SHP77 (cell line): ENCODE measurements at regions not wholly inside any gene's neighbourhood (a gene's known extent, or its start where the extent isn't known, plus 50 kb on each side); places are given as distances from the start of the nearest gene placed in this dataset.

Experiments used
- DNase-seq, 2 experiments: peaks; one replicate each; lab custom pipeline; 2025; lab: John Stamatoyannopoulos, UW

DNA sequence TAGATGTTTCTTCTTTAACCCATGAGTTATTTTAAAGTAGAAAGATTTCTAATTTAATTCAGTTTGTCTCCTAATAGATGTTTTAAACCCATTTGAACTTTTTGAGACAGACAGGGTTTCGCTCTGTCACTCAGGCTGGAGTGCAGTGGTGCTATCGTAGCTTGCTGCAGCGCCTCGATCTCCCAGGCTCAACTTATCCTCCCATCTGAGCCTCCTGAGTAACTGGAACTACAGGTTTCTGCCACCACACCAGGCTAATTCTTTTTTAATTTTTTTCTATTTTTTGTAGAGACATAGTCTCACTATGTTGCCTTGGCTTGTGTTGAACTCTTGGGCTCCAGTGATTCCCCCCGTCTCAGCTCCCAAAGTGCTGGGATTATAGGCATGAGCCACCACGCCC lies 53.0 kb upstream of the RAB18 start:
- DNase-seq = no peak

DNA sequence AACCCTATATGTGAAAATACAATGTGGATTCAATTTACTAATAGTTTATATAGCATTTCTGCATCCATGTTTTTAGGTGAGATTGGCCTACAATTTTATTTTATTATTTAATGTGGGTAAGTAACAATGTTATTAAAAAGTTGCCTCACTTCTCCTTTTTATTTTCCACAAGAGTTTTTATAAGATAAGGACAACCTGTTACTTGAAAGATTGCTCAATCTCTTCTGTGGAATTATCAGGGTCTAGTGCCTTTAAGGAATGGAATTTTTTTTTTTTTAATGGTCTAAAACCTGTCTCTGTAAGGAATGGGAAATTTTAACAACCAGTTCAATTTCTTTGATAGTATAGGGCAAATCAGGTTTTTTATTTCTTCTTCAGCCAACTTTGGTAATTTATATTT lies 53.9 kb upstream of the RAB18 start:
- no peak for DNase-seq

DNA sequence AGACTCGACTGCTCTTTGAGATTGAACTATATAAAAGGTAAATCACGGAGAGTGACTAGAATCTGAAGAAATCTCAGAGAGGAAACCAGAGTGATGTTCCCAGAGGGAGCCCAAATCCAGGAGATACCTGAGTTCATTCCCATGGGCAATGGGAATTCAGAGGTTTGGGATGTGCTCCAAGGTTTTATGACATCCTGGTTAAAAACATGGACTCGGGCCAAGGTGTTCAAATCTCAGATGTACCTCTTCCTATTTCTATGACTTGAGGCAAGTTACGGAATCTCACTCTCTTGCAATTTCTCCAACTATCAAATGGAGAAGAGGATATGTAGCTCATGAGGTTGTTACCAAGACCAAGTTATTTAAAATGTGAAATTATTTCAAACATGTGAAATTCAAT lies 54.5 kb upstream of the RAB18 start:
- DNase-seq = no peak

DNA sequence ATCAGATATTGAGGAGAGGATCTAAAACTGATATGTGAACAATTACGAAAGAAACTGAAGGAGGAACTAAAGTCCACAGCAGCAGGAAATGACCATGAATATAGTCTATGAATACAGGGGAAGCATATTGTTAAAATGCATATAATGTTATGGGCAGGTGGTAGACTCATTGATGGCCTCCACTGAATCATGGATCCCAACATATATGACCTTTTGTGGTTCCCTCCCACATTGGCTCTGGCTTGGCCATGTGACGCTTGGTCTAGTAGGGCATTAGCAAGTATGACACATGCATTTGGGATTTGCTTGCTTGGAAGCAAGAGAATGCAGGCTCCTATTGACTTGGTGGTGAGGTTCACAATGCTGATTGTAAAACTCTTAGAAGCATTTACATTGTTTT lies 55.2 kb upstream of the RAB18 start:
- no peak for DNase-seq

DNA sequence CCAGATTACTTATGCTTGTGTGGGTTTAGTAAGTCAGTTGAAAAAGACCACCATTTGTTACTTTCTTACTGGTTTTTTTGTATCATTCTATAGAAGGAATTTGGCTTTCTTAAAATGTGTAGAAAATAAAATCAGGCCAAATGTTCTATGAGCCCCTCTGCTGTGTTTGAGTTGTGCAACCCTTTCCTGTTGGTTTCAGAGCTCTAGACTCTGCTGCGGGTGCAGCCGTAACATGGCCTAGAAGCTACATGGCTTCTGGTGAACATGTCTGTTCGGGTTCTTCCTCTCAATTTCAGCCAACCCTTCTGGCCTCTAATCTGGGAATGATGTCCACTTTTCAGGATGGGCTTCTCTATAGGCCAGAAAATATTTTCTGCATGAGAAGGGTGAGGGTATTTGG lies 56.6 kb upstream of the RAB18 start:
- DNase-seq = no peak

DNA sequence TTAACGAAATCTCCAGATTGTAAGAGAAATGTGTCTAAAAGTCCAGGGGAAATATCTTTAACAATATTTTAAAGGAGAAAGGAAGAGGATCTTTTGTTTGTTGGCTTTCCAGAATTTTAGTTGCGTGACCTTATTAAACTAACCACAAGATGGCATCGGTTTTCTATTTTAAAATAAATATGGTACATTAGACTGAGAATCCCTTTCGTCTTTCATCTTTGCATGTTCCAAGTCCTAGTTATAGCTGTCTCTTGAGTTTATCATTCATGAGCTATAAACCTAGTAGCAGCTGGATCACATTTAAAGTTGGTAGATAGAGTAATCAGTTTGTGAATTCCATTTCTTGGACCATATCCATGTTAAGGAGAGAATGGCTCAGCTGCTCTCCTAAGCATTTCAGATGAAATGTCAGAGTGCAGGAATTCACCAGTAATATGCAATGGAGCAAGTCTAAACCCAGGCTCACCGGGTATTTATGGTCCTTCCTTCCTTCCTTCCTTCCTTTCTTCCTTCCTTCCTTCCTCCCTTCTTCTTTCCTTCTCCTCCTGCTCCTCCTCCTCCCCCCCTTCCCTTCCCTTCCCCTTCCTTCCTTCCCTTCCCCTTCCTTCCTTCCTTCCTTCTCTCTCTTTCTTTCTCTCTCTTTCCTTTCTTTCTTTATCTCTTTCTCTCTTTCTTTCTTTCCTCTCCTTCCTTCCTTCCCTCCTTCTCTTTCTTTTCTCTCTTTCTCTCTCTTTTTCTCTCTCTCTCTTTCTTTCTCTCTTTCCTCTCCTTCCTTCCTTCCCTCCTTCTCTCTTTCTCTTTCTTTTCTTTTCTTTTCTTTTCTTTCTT lies 57.8 kb upstream of the RAB18 start:
- DNase-seq = no peak

DNA sequence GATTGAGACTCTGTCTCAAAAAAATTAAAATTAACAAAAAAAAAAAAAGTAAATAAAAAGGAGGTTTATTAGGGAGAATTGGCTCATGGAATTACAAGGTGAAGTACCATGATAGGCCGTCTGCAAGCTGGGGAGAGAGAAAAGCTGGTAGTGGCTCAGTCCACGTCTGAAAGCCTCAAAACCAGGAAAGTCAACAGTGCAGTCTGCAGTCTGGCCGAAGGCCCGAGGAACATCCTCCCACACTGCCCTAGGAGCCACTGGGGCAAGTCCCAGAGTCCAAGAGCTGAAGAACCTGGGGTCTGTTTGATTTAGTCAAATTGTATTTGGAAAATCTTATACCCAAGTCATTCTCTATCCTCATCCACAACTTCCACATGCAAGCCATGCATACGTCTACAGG lies 59.0 kb upstream of the RAB18 start:
- no peak for DNase-seq

DNA sequence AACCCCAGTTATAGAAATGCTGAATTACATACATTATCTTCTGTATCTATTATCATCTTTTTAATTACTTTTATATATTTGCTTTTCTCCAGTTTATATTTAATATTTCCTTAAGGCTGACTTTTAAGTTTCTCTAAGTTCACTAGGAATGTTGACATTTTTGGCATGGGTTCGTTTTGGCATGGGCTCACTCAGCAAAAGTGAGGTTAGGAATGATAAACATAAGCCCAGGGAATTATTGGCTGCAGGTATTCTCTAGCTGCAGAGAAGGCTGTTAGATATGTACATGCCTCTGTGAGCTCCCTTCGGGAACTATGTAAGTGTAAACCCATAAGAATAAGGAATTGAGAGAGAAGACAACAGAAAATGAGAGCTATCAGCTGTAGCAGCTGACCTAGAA lies 63.6 kb upstream of the RAB18 start:
- DNase-seq = no peak

DNA sequence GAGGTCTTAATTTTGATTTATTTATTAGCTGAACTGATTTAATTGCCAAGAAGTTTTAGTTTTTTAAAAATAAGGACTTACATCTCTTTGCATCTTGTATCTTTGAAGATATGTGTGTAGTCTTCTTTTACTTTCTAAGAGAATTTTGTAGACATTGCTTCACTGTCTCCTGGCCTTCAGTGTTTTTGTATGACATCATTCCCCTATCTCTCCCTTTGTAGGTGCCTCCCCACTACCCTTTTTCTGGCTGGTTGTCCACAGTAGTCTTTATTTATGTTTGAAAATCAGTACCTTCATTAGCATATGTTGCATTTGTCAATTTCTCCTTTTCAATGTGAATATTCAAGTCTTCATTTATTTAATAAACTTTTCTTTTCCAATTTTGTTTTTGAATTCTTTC lies 64.1 kb upstream of the RAB18 start:
- DNase-seq = no peak

DNA sequence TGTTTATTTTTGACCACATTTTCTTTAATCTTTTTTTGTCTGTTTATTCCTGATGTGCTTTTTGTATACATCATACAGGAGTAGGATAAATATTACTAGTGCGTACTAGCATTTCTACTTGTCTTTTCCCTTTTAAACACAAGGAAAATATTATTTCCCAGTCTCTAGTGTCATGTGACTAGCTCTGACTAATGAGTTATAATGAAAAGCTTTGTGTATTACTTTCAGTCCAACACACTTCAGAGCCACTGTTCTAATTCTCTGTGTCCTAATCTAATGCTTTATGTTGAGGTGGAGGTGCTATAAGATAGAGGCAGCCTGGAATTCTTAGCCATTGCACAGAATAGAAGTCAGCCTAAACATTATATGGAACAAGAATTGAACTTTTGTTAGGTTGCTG lies 65.0 kb upstream of the RAB18 start:
- DNase-seq = no peak

DNA sequence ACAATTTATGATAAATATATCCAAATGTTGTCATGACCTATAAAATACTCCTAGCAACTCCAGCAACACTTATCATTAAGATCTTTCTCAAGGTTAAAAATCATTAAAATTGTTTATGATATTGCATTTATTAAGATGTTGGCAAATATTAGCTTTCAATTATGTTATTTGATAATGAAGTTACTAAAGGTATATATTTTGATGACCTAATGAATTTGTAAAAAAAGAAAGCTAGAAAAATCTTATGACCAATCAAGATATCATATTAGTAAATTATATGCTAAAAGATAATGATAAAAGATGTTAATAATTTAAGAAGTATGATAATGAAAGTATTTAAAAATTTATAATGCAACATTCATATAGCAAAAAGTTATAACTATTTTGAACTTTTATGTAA lies 66.3 kb upstream of the RAB18 start:
- no peak for DNase-seq

DNA sequence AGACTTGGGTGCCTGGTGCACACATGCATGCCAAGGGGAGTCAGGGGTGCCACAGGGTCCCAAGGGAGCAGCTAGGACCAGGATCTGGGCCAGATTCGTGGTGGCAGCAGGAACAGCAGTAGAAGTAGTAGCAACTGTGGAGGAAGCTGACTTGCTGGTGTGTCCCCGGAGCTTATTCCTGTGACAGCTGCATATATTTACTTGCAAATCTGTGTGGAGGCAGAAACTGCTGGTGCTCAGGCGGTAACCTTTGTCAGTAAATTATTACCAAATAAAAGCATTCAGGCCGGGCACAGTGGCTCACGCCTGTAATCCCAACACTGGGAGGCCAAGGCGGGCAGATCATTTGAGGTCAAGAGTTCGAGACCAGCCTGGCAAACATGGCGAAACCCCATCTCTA lies 67.4 kb upstream of the RAB18 start:
- no peak for DNase-seq

DNA sequence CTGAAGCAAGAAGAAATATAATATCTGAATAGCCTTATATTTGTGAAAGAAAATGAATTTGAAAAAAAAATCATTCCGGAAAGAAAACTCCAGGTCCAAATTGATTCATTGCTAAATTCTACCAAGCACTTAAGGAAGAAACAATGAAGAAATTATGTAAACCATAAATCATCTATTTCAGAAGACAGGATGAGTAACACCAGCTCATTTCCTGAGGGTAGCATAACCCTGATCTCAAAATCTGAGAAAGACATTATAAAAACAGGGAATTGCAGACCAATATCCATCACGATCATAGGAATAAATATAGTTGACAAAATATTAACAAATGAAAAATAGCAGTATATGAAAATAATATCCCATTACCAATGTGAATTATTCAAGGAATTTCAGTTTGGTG lies 70.1 kb upstream of the RAB18 start:
- DNase-seq = no peak

DNA sequence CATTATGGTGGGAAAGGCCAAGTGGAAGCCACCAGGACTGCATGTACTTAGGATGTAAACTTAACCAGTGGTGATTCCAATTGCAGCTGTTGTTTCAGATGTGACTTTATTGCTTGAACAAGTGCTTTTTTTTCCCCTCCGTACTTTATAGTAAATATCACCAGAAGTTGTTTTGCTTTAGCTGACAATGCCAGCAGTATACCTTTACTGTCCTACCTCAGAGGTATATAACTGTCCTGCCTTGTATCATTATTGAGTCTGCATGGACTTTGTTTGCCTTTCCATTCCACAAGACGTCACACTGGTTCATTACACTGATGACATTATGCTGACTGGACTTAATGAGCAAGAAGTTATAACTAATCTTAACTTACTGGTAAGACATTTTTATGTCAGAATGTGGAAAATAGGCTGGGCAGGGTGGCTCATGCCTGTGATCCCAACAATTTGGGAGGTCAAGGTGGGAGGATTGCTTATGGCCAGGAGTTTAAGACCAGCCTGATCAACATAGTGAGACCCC lies 77.1 kb upstream of the RAB18 start:
- no peak for DNase-seq

DNA sequence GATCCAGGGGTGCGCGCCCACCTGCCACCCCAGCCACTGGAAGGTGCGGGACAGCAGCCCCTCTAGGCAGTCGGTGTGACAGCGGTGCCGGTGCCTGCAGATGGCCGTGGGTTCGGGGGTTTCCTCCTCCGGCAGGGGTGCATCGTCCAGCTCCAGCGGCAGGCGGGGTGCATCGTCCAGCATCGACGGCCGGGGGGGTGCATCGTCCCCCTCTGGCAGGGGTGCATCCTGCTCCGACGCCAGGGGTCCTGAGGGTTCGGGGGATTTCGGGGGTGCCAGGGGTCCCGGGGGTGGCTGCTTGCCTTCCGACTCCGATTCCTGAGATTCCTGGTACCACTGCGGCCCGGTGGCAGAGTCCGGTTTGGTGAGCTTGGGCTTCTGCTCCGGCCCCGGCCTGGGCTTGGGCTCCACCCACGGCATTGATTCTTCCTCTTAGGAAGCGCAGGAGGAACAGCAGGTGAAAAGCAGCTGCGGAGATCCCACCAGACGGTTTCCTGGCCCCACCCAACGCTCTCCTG lies 90.2 kb upstream of the RAB18 start:
- no peak for DNase-seq

DNA sequence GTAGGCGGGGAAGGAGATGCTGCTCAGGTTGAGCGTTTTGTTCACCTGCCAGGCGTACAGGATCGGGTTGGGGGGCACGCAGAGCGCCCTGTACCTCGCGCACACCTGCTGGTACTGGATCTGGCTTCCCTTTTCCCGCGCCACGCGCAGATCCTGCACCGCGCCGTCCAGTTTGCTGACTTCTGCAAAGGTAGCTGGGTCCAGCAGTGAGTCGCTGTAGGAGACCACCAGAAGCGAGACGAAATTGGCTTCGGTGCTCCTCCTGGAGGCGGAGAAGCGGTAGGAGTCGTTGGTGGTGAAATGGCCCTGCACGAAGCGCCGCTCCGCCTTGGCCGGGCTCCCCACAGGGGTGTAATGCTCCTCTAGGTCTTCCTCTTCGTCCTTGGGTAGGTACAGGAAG lies 90.7 kb upstream of the RAB18 start:
- DNase-seq = no peak

DNA sequence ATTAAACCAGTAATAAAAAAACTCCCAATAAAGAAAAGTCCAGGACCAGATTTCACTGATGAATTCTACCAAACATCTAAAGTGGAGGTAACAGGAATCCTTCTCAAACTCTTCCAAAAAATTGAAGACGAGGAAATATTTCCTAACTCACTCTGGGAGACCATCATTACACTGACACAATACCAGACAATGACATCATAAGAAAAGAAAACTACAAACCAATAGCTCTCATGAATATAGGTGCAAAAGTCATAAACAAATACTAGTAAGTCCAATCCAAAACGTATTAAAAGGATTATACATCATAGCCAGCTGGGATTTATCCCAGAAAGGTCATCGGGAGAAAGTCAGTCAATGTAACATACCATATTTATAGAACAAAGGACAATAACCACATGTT lies 94.0 kb upstream of the RAB18 start:
- DNase-seq = no peak

DNA sequence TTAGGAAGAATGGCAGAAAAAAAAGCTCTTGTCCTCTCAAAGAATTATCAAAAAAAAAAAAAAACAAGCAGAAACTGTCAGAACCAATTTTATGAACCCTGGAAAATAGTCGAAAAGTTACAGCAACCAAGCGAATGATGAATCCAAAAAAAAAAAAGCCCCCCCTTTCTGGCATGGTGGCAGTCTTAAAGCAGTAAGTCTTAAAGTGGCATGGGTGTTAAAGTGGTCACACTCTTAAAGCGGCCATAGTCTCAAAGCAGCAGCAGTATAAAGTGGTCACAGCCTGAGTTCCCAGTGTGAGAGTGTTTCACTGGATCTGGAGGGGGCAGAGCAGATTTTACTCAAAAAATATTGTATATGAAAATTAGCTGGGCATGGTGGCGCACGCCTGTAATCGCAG lies 96.8 kb upstream of the RAB18 start:
- DNase-seq = no peak

DNA sequence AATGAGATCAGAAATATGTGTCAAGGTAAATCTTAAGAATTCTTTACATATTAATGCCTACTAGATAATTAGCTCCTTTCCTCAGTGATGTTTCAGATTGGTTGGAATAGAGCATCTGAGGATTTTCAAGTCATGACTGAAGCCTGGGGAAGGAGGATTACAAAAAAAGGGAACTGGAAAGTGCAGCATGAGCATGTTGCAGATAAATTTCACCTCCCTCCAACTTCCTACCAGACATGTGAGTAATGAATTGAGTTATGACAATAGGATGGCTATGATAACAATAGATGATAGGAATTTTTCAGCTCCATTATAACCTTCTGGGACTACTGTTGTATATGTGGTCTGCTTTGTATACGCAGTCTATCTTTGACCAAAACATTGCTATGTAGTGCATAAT lies 104.2 kb upstream of the RAB18 start:
- DNase-seq = no peak

DNA sequence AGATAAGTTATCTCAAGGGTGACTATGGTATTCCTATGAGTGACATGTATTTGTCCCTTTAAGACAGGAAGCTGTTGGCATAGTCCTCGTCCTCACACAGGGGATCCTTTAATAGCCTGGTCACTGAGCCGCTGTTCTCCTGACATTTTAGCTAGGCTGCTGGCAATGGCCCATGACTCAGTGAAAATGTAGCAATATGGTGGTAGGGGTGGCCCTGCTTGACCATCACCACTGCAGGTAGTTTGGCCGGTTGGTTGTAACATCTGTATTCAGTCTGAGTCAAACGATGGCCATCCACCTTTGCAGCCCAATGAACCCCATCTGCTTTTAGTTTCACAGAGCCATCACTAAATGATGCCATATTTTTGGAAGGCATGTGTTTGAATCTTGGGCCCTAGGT lies 110.1 kb upstream of the RAB18 start:
- no peak for DNase-seq

DNA sequence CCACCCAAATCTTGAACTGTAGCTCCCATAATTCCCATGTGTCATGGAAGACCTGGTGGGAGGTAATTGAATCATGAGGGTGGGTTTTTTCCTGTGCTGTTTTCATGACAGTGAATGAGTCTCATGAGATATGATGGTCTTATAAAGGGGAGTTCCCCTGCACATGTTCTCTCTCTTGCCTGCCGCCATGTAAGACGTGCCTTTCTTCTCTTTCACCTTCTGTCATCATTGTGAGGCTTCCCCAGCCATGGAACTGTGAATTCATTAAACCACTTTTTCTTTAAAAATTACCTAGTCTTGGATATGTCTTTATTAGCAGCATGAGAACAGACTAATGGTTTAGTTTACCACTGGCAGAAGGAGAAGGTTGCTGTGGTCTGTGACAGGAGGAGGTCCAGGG lies 111.5 kb upstream of the RAB18 start:
- DNase-seq = no peak

DNA sequence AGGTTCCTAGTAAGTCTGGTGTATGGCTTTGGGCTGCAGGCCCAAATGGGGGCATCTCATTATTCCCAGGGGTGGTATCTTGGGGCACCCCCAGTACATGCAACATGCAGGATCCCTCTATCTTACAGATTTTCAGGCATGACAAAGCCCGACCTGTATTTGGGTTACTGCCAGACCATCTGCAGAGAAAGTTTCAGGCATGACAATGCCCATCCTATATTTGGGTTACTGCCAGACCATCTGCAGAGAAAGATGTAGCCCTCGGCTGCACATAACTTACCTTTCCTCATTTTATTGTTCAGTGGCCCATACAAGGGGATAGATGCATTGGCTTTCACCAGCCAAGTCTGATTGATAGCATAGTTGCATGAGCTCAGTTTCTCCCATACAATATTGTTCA lies 112.2 kb upstream of the RAB18 start:
- DNase-seq = no peak

DNA sequence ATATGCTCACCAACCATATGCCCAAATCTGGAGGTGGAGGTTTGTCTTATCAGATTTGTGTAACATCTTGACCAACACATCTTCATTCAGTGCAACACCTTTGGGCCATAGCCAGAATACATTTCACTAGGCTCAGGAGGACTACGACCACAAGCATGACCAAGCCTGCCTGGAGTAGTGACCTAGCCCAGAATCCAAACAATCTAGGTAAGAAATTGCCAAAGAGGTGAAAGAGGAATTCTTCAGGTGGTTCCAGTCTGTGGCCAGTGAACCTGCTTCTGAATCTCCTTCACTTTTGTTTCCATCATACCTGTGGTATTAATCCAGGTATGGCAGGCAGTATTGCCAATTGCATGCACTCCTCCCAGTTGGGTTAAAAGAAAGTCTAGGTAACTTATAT lies 112.8 kb upstream of the RAB18 start:
- DNase-seq = no peak

DNA sequence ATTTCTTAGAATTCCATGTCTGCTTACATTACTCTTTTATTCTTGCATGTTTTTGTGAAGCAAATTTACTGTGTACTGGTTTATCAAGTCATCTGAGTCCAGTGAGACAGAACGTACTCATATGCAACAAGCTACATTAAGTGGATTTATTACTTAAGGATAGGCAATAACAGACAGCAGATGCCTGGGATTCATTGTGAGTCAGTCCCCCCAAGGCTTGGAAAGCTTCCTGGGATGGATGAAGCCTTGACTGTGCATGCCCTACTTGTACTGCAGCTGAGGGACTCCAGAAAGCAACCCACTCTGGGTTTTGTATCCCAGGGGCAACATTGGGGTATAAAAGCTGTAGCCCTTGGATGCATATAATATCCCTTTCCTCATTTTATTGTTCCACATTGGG lies 113.4 kb upstream of the RAB18 start:
- DNase-seq = no peak
